ENCODE measurements at regions not wholly inside any gene's neighbourhood (a gene's known extent, or its start where the extent isn't known, plus 50 kb on each side); places are given as distances from the start of the nearest gene placed in this dataset.
A peak's percentile ranks its signal among the peaks of the same experiment; 100 is the strongest.

- Histone ChIP-seq H3K4me1 (ENCODE audit: control extremely low read depth in 1 of 4, control insufficient read depth in 4 of 4, insufficient read depth in 4 of 4, low read length in 3 of 4) (peaks cover 18 to 70% (median 36%) of the 10 kb centered on the region in 4 experiments), H3K27me3 (replicated peaks in 2 of 5; ENCODE audit: control insufficient read depth in 4 of 5, insufficient read depth in 5 of 5, low read length in 4 of 5) (no peaks in the 10 kb centered on the region), H3K27ac (ENCODE audit: insufficient read depth in 1 of 2, low read depth in 1 of 2, low read length in 2 of 2, poor library complexity in 1 of 2, severe bottlenecking in 2 of 2) (peak overlapping the region; percentile 74 to 90), H3K36me3 (ENCODE audit: control insufficient read depth in 4 of 4, insufficient read depth in 4 of 4, low read length in 3 of 4) (peaks cover 0 to 9% (median 0%) of the 10 kb centered on the region in 4 experiments), H3K9me3 (ENCODE audit: control extremely low read depth in 1 of 5, control insufficient read depth in 4 of 5, insufficient read depth in 2 of 5, low read depth in 1 of 5, low read length in 4 of 5) (no peaks in the 10 kb centered on the region), H3K4me3 (ENCODE audit: control insufficient read depth in 1 of 7, extremely low read depth in 1 of 7, insufficient read depth in 4 of 7, low read depth in 2 of 7, low read length in 6 of 7) (peak overlapping the region in 1 of 7 experiments; percentile 22)
- ChIA-PET CTCF (no interaction called here), POLR2A (interaction anchor here (0.7 kb wide), 1 partner anchor 73 kb away, joined by 3 read pairs; no protein-coding TSS in a partner anchor)
- WGBS (ENCODE audit: insufficient coverage), result 57% methylated on average over 6 of the region's 7 CpGs
- DNase-seq, result peak; percentile 39 to 85 (median 81)
These were observed 252.3 kb upstream of the KLF14 start for GRCh38 chr7:130986261-130986690.

DNA sequence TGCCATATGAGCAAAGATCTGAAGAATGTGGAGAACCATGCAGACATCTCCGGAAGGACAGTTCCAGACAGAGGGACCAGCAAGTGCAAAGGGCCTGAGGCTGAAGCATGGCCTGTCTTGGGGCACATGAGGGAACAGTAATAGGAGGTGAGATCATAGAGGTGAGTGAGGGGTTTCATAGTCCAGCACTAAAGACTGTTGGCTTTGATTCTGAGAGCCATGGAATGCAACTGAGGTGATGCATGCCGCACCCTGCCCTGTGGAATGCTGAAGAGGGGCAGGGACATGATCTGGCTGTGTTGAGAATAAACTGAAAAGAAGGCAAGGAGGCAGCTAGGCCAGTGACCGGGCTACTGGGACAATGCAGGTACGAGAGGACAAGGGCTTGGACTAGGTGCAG is 253.1 kb upstream of the KLF14 start:
- no peak overlapping the region for H3K4me3 ChIP-seq (ENCODE audit: control insufficient read depth in 1 of 7, extremely low read depth in 1 of 7, insufficient read depth in 4 of 7, low read depth in 2 of 7, low read length in 6 of 7)
- H3K4me1 ChIP-seq (ENCODE audit: control extremely low read depth in 1 of 4, control insufficient read depth in 4 of 4, insufficient read depth in 4 of 4, low read length in 3 of 4), result peaks cover 15 to 73% (median 35%) of the 10 kb centered on the region in 4 experiments
- no peaks in the 10 kb centered on the region for H3K9me3 ChIP-seq (ENCODE audit: control extremely low read depth in 1 of 5, control insufficient read depth in 4 of 5, insufficient read depth in 2 of 5, low read depth in 1 of 5, low read length in 4 of 5)
- H3K27ac ChIP-seq (ENCODE audit: insufficient read depth in 1 of 2, low read depth in 1 of 2, low read length in 2 of 2, poor library complexity in 1 of 2, severe bottlenecking in 2 of 2), result no peak overlapping the region
- DNase-seq, result no peak
- CTCF ChIA-PET, result interaction anchor here (0.6 to 2.4 kb wide), 4 partner anchors 9 to 54 kb away, joined by 3 to 16 read pairs (median 4); no protein-coding TSS in a partner anchor
- H3K27me3 ChIP-seq (replicated peaks in 2 of 5; ENCODE audit: control insufficient read depth in 4 of 5, insufficient read depth in 5 of 5, low read length in 4 of 5), result no peaks in the 10 kb centered on the region
- POLR2A ChIA-PET, result no interaction called here
- WGBS (ENCODE audit: insufficient coverage), result 99% methylated on average over 4 of the region's 4 CpGs
- H3K36me3 ChIP-seq (ENCODE audit: control insufficient read depth in 4 of 4, insufficient read depth in 4 of 4, low read length in 3 of 4), result peaks cover 0 to 12% (median 0%) of the 10 kb centered on the region in 4 experiments

DNA sequence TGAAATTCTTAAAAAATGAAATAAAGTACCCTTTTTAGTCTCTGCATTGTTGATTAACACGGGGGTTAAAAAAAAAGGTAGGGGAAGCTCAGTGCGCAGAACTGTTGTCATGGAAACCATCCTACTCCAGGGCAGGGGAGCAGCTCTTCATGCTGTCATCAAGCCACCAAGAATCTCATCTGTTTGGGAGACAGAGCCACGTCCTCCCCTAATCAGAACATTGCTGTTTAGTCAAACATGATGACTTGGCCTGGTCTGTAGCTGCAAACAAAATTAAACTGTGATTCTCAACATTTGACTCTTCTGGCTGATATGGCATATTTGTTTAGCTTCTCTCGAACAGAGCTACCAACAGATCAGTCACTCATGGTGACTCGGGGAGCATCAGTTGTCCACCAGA is 254.4 kb upstream of the KLF14 start:
- WGBS (ENCODE audit: insufficient coverage), result 66% methylated on average over 4 of the region's 5 CpGs
- Histone ChIP-seq H3K27ac (ENCODE audit: insufficient read depth in 1 of 2, low read depth in 1 of 2, low read length in 2 of 2, poor library complexity in 1 of 2, severe bottlenecking in 2 of 2) (peak overlapping the region in 1 of 2 experiments; percentile 46), H3K9me3 (ENCODE audit: control extremely low read depth in 1 of 5, control insufficient read depth in 4 of 5, insufficient read depth in 2 of 5, low read depth in 1 of 5, low read length in 4 of 5) (no peaks in the 10 kb centered on the region), H3K27me3 (replicated peaks in 2 of 5; ENCODE audit: control insufficient read depth in 4 of 5, insufficient read depth in 5 of 5, low read length in 4 of 5) (no peaks in the 10 kb centered on the region), H3K36me3 (ENCODE audit: control insufficient read depth in 4 of 4, insufficient read depth in 4 of 4, low read length in 3 of 4) (peaks cover 0 to 12% (median 1%) of the 10 kb centered on the region in 4 experiments), H3K4me3 (ENCODE audit: control insufficient read depth in 1 of 7, extremely low read depth in 1 of 7, insufficient read depth in 4 of 7, low read depth in 2 of 7, low read length in 6 of 7) (no peak overlapping the region), H3K4me1 (ENCODE audit: control extremely low read depth in 1 of 4, control insufficient read depth in 4 of 4, insufficient read depth in 4 of 4, low read length in 3 of 4) (peaks cover 4 to 60% (median 23%) of the 10 kb centered on the region in 4 experiments)
- ChIA-PET CTCF (interaction anchor here (0.8 to 2.4 kb wide), 13 partner anchors 8 to 526 kb away, joined by 3 to 16 read pairs (median 4); no protein-coding TSS in a partner anchor), POLR2A (interaction anchor here (0.8 kb wide), 1 partner anchor 8 kb away, joined by 4 read pairs; no protein-coding TSS in a partner anchor)
- peak in 2 of 3 donors; percentile 75 to 76 for DNase-seq

DNA sequence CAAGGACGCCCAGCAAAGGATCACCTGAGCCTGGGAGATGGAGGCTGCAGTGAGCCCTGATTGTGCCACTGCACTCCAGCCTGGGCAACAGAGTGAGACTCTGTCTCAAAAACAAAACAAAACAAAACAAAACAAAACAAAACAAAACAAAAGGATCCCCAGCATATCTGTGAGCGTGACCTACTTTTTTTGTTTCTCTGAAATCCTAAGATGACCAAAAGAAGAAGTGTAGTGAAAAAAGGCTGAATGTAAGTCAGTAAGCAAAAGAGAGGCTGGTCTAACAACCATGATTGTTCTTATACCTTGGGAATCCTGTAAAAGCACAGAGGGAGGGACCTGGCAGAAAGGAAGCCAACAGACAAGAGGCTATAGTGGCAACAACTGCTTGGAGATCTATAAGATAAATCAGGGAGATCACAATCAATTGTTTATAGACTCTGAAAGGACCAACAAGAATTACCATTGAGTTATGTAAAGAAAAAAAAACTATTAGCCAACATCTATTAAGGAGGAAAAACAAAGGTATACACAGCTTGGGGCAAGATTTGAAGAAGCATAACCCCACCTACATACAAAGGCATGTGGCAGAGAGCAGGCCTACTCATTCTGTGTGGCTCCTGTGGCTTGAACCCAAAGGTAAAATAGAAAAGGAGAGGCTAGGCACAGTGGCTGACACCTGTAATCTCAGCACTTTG is 255.2 kb upstream of the KLF14 start:
- 100% methylated on average over 1 of the region's 2 CpGs for WGBS (ENCODE audit: insufficient coverage)
- no peak for DNase-seq
- CTCF ChIA-PET, result interaction anchor here (0.9 to 2.4 kb wide), 9 partner anchors 10 to 526 kb away, joined by 3 to 16 read pairs (median 6); no protein-coding TSS in a partner anchor
- no peak overlapping the region for H3K4me3 ChIP-seq (ENCODE audit: control insufficient read depth in 1 of 7, extremely low read depth in 1 of 7, insufficient read depth in 4 of 7, low read depth in 2 of 7, low read length in 6 of 7)
- H3K36me3 ChIP-seq (ENCODE audit: control insufficient read depth in 4 of 4, insufficient read depth in 4 of 4, low read length in 3 of 4), result peaks cover 0 to 12% (median 1%) of the 10 kb centered on the region in 4 experiments
- no peaks in the 10 kb centered on the region for H3K27me3 ChIP-seq (replicated peaks in 2 of 5; ENCODE audit: control insufficient read depth in 4 of 5, insufficient read depth in 5 of 5, low read length in 4 of 5)
- no peaks in the 10 kb centered on the region for H3K9me3 ChIP-seq (ENCODE audit: control extremely low read depth in 1 of 5, control insufficient read depth in 4 of 5, insufficient read depth in 2 of 5, low read depth in 1 of 5, low read length in 4 of 5)
- POLR2A ChIA-PET, result no interaction called here
- peak overlapping the region in 1 of 2 experiments; percentile 46 for H3K27ac ChIP-seq (ENCODE audit: insufficient read depth in 1 of 2, low read depth in 1 of 2, low read length in 2 of 2, poor library complexity in 1 of 2, severe bottlenecking in 2 of 2)
- H3K4me1 ChIP-seq (ENCODE audit: control extremely low read depth in 1 of 4, control insufficient read depth in 4 of 4, insufficient read depth in 4 of 4, low read length in 3 of 4), result peaks cover 4 to 60% (median 24%) of the 10 kb centered on the region in 4 experiments

DNA sequence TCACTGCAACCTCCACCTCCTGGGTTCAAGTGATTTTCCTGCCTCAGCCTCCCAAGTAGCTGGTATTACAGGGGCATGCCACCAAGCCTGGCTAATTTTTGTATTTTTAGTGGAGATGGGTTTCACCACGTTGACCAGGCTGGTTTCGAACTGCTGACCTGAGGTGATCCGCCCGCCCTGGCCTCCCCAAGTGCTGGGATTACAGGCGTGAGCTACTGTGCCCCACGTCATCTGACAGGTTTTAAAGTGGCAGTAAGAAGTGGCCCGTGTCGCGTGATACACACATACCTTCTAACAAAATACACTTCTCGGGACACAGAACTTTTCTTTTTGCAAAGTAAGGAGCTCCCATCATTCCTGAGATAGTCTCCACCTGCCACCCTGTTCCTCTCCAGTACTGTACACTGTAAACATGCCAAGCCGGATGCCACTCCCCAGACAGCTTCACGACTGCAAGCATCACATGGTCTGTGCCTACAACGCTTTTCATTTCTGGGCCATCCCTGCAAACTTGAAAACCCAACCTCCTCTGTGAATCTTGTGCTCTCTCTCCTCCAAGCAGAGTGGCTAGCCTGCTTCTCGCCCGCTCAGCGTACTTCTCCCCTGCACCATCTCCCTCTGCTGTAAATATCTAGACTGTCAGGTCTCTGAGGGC is 256.3 kb upstream of the KLF14 start:
- H3K4me1 ChIP-seq (ENCODE audit: control extremely low read depth in 1 of 4, control insufficient read depth in 4 of 4, insufficient read depth in 4 of 4, low read length in 3 of 4), result peaks cover 8 to 62% (median 23%) of the 10 kb centered on the region in 4 experiments
- no peak overlapping the region for H3K27ac ChIP-seq (ENCODE audit: insufficient read depth in 1 of 2, low read depth in 1 of 2, low read length in 2 of 2, poor library complexity in 1 of 2, severe bottlenecking in 2 of 2)
- 87% methylated on average over 8 of the region's 16 CpGs for WGBS (ENCODE audit: insufficient coverage)

GRCh38 chr7:130993671-130994365 is 259.8 kb upstream of the KLF14 start:
- 96% methylated on average over 9 of the region's 11 CpGs for WGBS (ENCODE audit: insufficient coverage)
- H3K9me3 ChIP-seq (ENCODE audit: control extremely low read depth in 1 of 5, control insufficient read depth in 4 of 5, insufficient read depth in 2 of 5, low read depth in 1 of 5, low read length in 4 of 5), result no peaks in the 10 kb centered on the region
- peaks cover 11 to 65% (median 38%) of the 10 kb centered on the region in 4 experiments for H3K4me1 ChIP-seq (ENCODE audit: control extremely low read depth in 1 of 4, control insufficient read depth in 4 of 4, insufficient read depth in 4 of 4, low read length in 3 of 4)
- no peaks in the 10 kb centered on the region for H3K27me3 ChIP-seq (replicated peaks in 2 of 5; ENCODE audit: control insufficient read depth in 4 of 5, insufficient read depth in 5 of 5, low read length in 4 of 5)
- no peak overlapping the region for H3K4me3 ChIP-seq (ENCODE audit: control insufficient read depth in 1 of 7, extremely low read depth in 1 of 7, insufficient read depth in 4 of 7, low read depth in 2 of 7, low read length in 6 of 7)
- no peak for DNase-seq
- H3K36me3 ChIP-seq (ENCODE audit: control insufficient read depth in 4 of 4, insufficient read depth in 4 of 4, low read length in 3 of 4), result peaks cover 0 to 6% (median 1%) of the 10 kb centered on the region in 4 experiments
- H3K27ac ChIP-seq (ENCODE audit: insufficient read depth in 1 of 2, low read depth in 1 of 2, low read length in 2 of 2, poor library complexity in 1 of 2, severe bottlenecking in 2 of 2), result no peak overlapping the region
- ChIA-PET CTCF (interaction anchor here (1.0 kb wide), 1 partner anchor 12 kb away, joined by 3 read pairs; no protein-coding TSS in a partner anchor), POLR2A (no interaction called here)

More for the DNA sequence above, 256.3 kb upstream of the KLF14 start:
- Histone ChIP-seq H3K36me3 (ENCODE audit: control insufficient read depth in 4 of 4, insufficient read depth in 4 of 4, low read length in 3 of 4) (peaks cover 0 to 12% (median 1%) of the 10 kb centered on the region in 4 experiments), H3K4me3 (ENCODE audit: control insufficient read depth in 1 of 7, extremely low read depth in 1 of 7, insufficient read depth in 4 of 7, low read depth in 2 of 7, low read length in 6 of 7) (no peak overlapping the region), H3K27me3 (replicated peaks in 2 of 5; ENCODE audit: control insufficient read depth in 4 of 5, insufficient read depth in 5 of 5, low read length in 4 of 5) (no peaks in the 10 kb centered on the region), H3K9me3 (ENCODE audit: control extremely low read depth in 1 of 5, control insufficient read depth in 4 of 5, insufficient read depth in 2 of 5, low read depth in 1 of 5, low read length in 4 of 5) (no peaks in the 10 kb centered on the region)
- POLR2A ChIA-PET, result no interaction called here
- CTCF ChIA-PET, result interaction anchor here (0.8 to 1.4 kb wide), 7 partner anchors 8 to 96 kb away, joined by 3 to 6 read pairs (median 3); no protein-coding TSS in a partner anchor
- DNase-seq, result peak in 1 of 3 donors; percentile 18
